GM18505 (cell line): ENCODE measurements at regions not wholly inside any gene's neighbourhood (a gene's known extent, or its start where the extent isn't known, plus 50 kb on each side); places are given as distances from the start of the nearest gene placed in this dataset.
"Not testable (repeated sequence)": the region's sequence is repeated elsewhere in the genome, so short reads cannot be mapped to it uniquely, and the experiment has no call there.

Experiments
- ATAC-seq: cut with Tn5 transposase; IDR thresholded peaks from one replicate; pipeline ENCODE4 v1.9.1; 2021; ENCODE audit not compliant: unreplicated experiment
- POLR2A ChIP-seq: IDR thresholded peaks from 4 replicates; pipeline ENCODE4 v1.6.1; 2011; ENCODE audit warnings: borderline replicate concordance; ENCODE audit not compliant: insufficient read depth, insufficient read length; ENCODE audit errors: extremely low read depth

DNA sequence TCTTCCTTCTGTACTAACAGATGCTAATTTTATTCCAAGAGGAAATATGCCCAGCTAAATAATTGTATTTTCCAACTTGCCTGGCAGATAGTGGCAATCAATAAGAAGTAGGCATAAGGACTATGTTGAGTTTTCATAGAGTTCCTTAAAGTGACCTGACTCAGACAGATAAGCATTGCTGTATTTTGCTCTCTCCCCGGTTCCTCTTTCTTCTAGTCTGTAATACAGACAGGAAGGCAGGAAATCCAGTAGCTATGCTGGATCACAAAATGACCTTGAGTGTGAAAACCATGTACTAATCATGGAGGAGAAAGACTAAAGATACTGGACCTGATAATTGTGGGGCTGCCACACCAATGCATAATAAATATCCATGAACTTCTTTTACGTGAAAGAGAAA is 701.7 kb downstream of the CETN3 start:
- TF ChIP-seq POLR2A: no peak
- no peak for ATAC-seq

DNA sequence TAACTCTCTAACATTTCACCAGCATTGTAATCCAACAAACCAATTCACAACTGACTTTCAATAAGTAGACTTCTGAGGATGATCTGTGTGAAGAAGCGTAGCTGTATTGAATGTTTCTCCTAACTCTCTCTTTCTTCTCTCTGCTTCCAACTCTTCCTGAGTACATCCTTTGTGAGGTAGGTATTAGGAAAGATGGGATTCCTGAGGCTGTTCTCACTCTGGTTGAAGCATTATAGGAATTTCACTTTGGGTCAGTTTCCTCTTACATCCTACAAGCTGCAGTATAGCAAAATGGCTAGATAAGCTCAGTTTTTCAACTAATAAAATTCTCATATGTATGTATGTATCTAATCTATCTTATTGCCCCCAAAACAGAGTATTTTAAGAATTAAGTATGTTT is 702.8 kb downstream of the CETN3 start:
- ATAC-seq: no peak
- no peak for TF ChIP-seq POLR2A

DNA sequence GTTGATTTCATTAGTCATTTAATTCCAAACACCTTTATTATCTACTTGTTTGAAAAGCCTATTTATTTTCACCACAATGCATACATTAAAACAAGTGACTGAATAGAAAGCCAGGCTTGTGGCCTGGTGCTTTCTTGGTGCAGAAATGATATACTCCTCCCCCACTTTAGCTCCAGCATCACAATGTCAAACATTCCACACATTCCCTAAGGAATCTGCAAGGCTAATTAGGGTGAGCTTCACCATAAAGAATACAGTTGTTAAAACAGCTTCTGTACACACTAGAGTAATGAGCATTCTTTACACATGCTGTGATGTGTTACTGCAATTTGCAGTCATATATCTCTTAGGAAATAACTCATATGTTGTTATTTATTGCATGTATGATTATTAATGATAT is 705.7 kb downstream of the CETN3 start:
- no peak for ATAC-seq
- TF ChIP-seq POLR2A: no peak

DNA sequence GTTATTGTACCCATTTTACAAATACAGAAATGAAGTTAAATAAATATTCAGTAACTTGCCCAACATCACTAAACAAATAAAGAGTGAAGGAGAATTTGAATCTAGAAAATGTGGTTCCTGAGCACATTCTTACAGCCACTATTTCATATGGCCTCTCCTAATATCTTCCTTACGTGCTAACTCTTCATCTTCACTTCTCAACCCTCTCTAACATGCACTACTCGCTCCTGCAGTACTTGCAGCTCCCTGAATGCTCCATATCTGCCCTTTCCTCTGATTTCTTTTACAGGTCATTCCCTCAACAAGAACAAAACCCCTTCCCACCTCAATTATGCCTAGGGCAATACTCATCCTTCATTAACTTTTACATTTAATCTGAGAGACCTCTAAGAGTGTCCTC is 711.5 kb downstream of the CETN3 start:
- ATAC-seq: no peak
- no peak for TF ChIP-seq POLR2A

DNA sequence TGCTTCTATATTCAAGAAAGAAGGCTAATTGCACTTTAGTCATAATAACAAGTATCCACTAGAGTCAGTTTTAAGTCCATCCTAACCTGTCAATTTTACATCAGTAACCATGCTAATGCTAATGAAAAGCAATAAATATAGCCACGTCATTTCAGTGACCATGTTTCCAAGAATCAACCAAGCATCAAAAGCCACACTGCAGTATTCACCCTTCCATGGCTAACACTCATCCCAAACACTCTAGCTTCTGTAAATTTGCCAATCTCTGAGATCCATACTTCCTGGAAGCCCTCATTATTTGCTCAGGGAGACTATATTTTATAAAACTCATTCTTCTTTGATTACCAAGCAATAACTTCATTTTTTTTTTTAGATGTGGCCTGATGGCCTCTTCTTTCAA is 712.0 kb downstream of the CETN3 start:
- ATAC-seq: no peak
- TF ChIP-seq POLR2A: no peak

DNA sequence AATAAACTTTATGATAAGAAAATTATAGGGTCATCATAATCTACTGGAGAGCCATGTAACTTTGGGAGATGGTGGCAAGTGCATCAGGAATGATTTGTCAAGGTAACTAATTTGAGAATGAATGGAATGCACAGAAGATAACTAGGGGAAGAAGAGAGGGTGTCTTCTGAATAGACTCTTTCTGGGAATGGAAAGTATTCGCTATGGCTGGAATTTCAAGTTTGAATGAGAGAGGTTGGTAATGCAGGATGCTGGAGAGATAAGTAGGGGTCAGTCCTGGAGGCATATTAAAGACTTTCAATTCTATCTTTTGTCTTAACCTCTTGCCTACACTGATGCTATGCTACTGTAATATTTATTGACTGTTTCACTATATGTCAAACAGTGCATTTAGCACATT is 714.2 kb downstream of the CETN3 start:
- ATAC-seq: no peak
- no peak for TF ChIP-seq POLR2A

DNA sequence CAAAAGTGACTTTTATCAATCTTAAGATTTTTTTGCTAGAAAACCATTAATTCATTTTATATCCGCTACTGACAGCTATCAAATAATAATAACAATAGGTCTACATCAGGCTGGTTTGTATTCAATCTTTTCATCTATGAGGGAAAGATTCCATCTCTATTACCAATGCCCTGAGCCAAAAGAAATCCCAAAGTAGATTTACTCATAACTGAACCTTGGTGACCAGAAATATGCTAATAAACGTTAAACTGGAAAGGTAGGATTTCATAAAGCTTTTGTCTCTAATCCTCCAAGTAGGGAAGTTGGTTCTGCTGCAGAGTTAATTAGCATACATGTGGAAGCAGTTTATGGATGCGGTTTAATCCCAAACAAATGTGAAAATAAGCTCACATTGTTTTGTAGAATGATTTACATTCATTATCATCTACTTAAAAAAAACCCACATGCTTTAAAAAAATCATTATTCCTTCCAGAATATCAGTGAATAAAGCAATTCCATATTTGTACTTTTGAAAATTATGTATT is 715.5 kb downstream of the CETN3 start:
- no peak for TF ChIP-seq POLR2A
- no peak for ATAC-seq

DNA sequence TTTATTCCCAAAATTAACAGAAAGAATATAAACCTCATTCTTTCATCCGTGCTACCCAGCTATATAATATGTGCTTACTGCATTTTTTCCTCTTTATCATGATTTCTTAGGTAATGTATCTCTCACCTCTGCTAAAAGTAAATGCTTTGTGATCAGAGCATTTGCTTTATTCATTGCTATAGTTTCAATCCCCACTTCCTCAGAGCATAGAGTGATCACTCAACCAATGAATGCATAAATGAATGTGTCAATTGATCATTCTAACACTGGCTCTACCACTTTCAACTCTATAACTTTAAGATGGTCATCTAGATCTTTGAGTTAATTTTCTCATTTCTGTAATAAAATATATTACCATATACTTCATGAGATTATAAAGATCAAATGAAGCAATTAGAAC is 719.2 kb downstream of the CETN3 start:
- no peak for TF ChIP-seq POLR2A
- ATAC-seq: no peak

DNA sequence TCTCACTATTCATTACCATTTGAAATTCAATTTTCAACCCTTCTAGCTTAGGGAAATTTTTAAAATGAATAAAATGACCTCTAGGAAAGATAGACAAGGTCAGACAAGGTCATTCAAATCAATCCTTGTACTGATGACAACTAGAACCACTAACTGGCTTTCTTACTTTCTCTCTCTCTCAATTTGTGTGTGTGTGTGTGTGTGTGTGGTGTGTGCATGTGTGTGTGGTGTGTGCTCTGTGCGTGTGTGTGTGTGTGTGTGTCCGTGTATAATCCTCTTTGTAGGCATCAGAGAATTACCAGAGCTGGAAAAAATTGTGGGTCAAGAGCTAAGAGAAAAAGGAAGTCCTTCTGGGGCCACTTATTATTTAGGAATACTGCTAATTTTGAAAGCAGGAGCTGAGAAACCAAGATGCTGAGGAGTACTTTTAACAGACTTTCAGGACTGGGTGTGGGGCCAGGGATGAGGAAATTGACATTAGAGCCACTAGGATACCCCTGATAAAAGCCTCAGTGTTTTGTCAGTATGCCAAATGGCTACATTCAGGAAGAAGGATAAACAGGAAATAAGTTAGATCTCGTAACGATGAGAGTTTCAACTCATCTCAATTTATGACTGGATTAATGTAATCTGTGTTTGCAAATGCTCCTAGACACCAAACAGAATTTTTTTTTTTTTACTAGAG is 723.3 kb downstream of the CETN3 start:
- TF ChIP-seq POLR2A: no peak
- ATAC-seq: no peak

DNA sequence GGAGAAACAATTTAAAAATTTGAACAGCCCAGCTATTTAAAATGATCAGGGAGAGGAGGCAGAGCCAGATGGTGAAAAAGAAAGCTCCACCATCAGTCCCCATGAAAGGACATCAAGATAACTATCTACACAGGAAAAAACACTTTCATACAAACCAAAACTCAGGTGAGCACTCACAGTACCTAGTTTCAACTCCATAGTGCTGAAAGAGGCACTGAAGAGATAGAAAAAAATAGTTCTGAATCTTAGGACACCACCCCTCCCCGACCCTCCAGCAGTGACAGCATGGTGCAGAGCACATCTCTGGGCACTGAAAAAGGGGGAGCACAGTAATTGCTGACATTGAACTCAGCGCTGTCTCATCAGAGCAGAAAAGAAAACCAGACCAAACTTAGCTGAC is 732.9 kb downstream of the CETN3 start:
- no peak for ATAC-seq
- no peak for TF ChIP-seq POLR2A

DNA sequence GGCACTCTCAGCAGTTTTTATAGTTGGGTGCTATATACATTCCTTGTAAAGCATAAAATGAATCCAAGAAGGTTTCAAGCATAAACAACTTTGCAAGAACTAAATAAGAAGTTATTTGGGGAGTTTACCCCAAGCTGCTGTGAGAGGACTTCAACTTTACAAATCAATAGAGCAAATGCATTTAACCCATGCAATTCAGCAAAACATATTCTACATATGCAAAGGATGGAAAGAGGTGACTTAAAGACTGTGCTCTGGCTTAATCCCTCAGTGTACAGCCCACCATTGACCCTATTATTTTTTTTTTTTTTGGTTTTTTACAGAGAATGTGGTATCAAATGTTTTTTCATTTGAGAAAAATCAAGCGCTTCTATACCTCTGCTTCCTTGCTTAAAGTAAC is 736.5 kb downstream of the CETN3 start:
- TF ChIP-seq POLR2A: no peak
- no peak for ATAC-seq

DNA sequence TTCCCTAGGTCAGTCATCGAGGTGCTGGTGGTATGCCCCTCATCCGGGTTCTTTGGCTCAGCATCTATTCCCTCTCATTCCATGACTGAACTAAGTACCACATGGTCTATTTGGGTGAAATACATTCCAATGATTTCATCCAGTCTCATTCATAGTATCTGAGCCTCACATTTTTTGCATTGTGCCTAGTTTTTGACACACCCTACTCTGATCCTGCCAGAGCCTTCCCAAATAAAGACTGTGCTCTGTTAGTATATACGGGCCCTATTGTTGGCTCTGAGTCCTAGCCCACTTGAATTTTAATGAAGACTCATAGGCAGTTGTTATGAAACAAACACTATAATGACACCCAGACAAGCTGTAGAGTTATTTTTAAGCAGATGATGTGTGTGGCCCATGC is 740.7 kb downstream of the CETN3 start:
- ATAC-seq: no peak
- no peak for TF ChIP-seq POLR2A

DNA sequence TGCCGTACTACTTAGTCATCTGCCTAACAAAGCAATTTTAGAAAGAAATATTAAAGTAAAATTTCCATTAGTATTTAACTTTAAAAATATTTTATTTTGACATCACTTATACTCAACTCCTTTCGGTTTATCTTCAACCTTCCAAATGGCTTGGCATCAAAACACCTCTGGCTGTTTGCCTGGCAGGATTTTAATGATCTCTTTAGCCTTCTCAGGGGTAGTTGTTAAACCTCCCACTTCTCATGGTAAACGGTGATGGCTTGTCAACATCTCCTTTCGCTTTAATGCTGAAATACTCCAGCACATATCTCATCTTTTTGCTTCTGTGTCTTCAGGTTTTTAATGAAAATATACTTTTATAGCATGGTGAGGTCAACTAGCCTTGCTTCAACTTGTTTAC is 747.1 kb downstream of the CETN3 start:
- TF ChIP-seq POLR2A: no peak
- no peak for ATAC-seq

DNA sequence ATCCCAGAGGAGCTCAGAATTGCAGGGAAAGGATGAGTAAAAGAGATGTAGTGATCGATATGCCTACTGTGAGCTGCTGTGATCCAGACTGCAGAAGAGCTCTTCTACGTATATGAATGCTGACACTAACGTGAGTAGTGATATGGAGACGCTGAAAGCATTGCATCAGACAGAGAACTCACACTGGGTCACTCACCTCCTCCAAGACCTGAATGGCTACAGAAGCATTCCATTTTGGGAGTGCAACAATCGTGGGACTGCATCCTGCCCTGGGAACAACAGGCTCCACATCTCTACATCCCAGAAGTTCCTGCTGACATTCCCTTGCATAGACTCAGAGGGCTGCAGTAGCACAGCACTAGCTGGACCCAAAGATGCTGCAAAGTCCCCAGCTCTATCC is 755.9 kb upstream of the MEF2C start:
- no peak for ATAC-seq
- TF ChIP-seq POLR2A: no peak

DNA sequence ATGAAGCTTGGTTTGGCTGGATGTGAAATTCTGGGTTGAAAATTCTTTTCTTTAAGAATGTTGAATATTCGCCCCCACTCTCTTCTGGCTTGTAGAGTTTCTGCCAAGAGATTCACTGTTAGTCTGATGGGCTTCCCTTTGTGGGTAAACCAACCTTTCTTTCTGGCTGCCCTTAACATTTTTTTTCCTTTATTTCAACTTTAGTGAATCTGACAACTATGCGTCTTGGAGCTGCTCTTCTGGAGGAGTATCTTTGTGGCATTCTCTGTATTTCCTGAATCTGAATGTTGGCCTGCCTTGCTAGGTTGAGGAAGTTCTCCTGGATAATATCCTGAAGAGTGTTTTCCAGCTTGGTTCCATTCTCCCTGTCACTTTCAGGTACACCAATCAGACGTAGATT is 751.2 kb upstream of the MEF2C start:
- not testable (repeated sequence) for ATAC-seq

DNA sequence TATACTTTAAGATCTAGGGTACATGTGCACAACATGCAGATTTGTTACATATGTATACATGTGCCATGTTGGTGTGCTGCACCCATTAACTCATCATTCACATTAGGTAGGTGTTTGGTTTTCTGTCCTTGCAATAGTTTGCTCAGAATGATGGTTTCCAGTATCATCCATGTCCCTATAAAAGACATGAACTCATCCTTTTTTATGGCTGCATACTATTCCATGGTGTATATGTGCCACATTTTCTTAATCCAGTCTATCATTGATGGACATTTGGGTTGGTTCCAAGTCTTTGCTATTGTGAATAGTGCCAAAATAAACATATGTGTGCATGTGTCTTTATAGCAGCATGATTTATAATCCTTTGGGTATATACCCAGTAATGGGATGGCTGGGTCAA is 747.1 kb upstream of the MEF2C start:
- not testable (repeated sequence) for ATAC-seq
